ENCODE measurements at regions not wholly inside any gene's neighbourhood (a gene's known extent, or its start where the extent isn't known, plus 50 kb on each side); places are given as distances from the start of the nearest gene placed in this dataset.

DNA sequence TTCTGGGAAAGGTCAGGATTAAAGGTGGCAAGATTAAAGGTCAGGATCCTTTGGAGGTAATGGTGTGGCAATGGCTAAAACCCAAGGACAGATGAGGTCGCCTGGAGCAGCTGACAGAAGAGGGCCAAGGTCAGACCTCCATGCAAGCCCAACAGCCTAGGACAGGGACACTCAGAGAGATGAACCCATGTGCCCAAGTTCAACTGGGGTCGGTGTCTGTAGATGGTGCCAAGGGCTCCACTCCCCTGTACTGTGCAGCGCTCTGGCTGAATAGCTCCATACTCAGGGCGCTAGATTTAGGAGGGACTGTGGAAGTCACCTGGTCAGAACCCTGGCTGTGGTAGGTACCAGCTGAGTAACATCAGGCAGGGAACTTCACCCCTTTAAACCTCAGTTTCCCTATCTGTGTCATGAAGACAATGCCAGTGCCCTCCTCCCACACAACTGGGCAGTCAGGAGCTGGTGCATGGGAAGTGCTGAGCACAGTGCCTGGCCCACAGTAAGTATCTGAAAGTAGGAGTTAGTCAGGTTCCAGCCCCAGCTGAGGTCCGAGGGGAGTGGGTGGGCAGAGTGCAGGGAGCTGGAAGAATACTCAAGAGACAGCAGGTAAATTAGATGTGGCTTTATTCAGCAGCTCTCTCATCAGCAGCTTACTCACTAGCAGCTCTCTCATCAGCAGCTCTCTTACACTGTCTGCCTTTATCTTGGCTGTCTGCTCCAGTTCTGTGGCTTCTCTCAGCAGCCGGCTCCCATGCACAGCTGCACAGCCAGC is 327.1 kb downstream of the GLRX3 start:
- no peak for DNase-seq (ENCODE audit: low read depth)

GRCh38 chr10:130463876-130464364 is 327.7 kb downstream of the GLRX3 start:
- DNase-seq (ENCODE audit: low read depth), result no peak

DNA sequence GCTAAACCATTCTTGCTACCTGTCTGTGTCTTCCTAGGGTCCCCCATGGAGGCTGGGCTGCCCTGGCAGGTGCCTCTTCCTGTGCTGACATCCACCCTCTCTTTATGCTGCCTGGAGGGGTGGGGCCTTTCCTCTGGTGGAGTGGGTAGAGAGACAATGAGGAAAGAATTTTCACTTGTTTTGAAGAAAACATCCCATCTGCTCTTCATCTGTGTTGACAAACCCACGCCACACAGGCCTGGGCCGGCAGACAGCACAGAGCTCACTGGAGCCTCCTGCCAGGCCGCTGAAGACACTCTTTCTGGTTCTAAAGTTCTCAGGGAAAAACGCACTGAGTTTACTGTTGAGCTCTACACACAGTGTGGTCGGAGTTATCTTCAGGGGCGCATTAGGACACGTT is 328.2 kb downstream of the GLRX3 start:
- no peak for DNase-seq (ENCODE audit: low read depth)

- DNase-seq (ENCODE audit: low read depth), result no peak
Measured at GRCh38 chr10:130466271-130466997, 330.2 kb downstream of the GLRX3 start.

DNA sequence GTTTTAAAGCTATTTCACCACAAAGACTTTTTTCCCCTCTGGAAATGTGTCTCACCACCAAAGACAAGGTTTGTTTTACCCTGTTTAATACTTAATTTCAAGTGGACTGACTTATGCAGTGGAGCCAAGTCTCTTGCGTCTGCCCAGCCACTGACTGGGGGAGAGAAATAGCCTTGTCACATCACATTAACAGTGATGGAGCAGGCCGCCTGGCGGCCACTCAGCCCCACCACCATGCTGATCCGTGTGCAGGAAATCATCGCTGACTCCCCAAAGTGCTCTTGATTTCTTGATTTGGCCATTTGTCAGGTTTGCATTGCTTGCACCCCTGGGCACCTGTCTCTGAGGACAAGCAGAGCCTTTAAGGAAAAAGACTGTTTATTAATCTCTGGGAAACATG is 334.1 kb downstream of the GLRX3 start:
- DNase-seq (ENCODE audit: low read depth), result no peak

DNA sequence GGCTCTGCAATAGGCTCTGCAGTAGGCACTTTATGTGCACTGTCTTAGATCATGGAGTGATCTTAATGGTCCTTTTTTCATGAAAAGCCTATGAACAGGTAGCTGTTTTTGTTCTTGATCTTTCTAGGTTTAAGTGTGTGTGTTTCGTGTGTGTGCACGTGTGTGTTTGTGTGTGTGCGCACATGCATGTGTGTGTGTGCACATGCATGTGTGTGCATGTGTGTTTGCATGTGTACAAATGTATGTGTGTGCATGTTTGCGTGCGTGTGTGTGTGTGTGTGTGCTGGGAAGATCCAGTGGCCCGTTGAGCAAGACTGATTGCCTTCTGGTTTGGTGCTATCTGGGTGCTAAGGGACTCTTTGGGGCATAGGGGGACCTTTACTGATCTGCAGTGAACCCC is 334.8 kb downstream of the GLRX3 start:
- no peak for DNase-seq (ENCODE audit: low read depth)

- DNase-seq (ENCODE audit: low read depth), result no peak
Measured at GRCh38 chr10:130471486-130471885, 335.3 kb downstream of the GLRX3 start.

DNA sequence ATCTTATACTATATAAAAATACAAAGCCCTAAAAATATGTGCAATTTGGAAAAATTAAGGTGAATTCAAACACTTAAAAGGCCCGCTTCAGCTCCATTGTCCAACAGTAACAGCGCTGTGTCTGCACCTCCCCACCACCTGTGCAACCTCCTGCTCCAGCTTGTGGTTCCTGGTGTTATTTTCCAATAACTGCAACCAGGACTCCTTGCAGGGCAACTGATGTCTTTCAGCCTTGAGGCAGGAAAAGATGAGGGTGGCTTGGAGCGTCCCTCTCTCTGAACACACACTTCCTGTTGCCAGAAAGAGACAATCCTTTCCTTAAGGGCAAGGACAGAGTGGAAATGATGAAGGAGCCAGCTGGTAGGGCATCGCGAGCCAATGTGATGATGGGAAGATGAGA is 336.0 kb downstream of the GLRX3 start:
- no peak for DNase-seq (ENCODE audit: low read depth)

- no peak for DNase-seq (ENCODE audit: low read depth)
Measured at GRCh38 chr10:130474591-130474990, 338.4 kb downstream of the GLRX3 start.

GRCh38 chr10:130477360-130477759 is 341.2 kb downstream of the GLRX3 start:
- DNase-seq (ENCODE audit: low read depth), result no peak

- DNase-seq (ENCODE audit: low read depth), result no peak
Measured at GRCh38 chr10:130479146-130479545, 343.0 kb downstream of the GLRX3 start.

- no peak for DNase-seq (ENCODE audit: low read depth)
Measured at GRCh38 chr10:130479926-130480325, 343.7 kb downstream of the GLRX3 start.

GRCh38 chr10:130480491-130480890 is 344.3 kb downstream of the GLRX3 start:
- no peak for DNase-seq (ENCODE audit: low read depth)

DNA sequence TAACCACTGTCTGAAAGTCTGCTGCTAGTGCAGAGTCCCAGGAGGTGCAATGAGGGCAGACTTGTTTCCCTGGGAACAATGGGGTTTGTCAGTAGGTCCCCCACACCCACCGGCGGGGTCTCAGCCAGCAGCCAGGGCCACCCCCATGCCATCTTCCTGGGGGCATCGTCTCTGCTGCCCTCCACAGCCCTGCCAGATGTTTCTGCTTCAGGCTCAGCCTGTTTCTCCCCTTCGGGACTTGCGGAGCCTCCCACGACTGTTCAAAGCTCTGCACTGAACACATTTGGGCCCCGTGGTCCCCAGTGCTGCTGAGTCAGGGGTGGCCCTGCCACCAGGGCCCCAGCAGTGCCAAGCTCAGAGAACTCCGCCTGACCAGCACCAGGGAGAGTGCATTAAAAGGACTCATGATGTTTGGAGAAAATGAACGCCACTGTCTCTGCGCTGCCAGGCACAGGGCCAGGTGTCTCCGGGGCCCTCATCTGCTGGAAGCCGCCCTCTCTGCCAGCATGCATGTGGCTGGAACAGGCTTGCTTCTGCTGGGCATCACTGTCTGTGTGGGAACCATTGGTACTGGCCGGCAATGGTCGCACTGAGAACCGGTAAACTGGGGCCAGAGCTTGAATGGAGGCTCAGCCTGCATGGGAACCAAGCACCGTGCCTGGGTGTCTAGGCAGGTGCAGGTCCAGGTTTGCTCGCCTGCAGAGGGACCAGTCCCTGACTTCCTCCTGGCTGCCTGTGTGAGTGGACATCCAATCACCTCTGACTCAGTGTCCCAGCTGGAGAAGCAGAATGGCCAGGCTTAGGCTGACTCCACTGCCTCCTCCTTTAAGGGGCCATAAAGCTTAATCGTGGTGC is 345.1 kb downstream of the GLRX3 start:
- no peak for DNase-seq (ENCODE audit: low read depth)

- no peak for DNase-seq (ENCODE audit: low read depth)
Measured at GRCh38 chr10:130481936-130482335, 345.7 kb downstream of the GLRX3 start.

GRCh38 chr10:130483691-130484467 is 347.7 kb downstream of the GLRX3 start:
- no peak for DNase-seq (ENCODE audit: low read depth)

- no peak for DNase-seq (ENCODE audit: low read depth)
Measured at GRCh38 chr10:130484468-130485180, 348.4 kb downstream of the GLRX3 start.

- no peak for DNase-seq (ENCODE audit: low read depth)
Measured at GRCh38 chr10:130485236-130485957, 349.2 kb downstream of the GLRX3 start.

GRCh38 chr10:130485958-130486895 is 350.0 kb downstream of the GLRX3 start:
- DNase-seq (ENCODE audit: low read depth), result no peak

Measured in activated T-cell treated with anti-CD3 and anti-CD28 coated beads for 48 hours (primary cell).